ENCODE measurements at regions not wholly inside any gene's neighbourhood (a gene's known extent, or its start where the extent isn't known, plus 50 kb on each side); places are given as distances from the start of the nearest gene placed in this dataset.
"Not testable (repeated sequence)": the region's sequence is repeated elsewhere in the genome, so short reads cannot be mapped to it uniquely, and the experiment has no call there.

DNA sequence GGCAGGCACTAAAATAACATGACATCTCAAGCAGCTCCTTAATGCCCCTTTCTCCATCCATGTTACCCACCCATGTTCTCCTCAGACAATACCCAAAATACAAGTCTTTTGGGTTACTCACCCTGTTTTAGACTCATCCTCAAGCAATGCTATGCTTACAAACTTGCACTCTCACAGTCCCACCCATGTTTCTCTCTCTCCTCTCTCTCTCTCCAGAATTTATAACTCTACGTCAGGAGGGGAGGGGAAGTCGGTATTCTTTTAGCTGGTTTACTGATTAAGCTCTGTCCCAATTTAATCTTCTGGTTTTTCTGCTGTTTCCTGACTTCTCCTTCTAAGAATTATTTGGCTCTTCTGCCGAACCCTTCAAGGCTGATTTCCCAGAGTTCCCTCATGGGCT, 98.0 kb upstream of the NR5A2 start:
- DNase-seq (ENCODE audit: low spot score) = no peak

DNA sequence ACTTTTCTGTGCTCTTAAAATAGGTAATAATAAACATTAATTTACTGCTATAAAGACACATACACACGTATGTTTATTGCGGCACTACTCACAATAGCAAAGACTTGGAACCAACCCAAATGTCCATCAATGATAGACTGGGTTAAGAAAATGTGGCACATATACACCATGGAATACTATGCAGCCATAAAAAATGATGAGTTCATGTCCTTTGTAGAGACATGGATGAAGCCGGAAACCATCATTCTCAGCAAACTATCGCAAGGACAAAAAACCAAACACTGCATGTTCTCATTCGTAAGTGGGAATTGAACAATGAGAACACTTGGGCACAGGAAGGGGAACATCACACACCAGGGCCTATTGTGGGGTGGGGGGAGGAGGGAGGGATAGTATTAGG, 97.4 kb upstream of the NR5A2 start:
- not testable (repeated sequence) for DNase-seq (ENCODE audit: low spot score)

DNA sequence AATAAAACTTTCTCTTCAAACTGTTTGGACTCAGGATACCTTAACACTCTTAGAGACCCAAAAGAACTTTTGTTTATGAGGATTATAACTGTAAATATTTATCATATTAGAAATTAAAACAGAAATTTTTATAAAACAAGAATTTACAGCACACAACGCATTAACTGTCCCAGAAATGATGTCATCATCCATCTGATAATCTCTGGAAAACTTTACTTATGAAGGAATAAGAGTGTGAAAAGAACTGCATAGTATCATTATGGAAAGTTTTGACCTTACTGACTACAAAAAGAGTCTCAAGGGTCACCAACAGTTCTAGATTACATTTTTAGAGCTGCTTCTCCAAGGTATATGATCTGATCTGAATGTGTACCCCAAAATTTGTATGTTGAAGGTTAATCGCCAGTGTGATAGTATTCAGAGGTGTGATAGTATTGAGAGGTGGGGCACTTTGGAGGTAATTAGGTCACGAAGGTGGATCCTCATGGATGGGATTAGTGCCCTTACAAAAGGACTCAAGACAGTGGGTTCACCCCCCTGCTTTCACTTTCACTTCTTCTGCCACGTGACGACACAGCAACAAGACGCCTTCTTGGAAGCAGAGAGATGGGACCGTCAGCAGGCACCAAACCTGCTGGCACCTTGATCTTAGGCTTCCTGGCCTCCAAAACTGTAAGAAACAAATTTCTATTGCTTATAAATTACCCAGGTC, 95.7 kb upstream of the NR5A2 start:
- DNase-seq (ENCODE audit: low spot score) = no peak

DNA sequence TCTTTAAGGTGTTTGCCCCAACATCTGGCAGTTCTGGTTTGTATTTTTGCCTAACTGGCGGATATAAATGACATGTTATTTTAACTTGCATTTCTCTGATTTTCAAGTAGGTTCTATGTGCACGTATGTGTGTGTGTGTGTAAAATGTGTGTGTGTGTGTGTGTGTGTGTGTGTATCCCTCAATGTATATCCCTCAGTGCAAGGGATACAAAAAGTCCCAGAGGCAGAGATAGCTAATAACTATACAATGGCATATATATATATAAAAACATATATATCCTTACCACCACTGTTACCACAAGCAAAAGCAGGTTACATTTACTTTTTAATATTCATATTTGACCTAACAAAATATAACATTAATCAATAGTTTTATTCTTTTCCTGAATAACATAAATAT, 95.0 kb upstream of the NR5A2 start:
- no peak for DNase-seq (ENCODE audit: low spot score)

DNA sequence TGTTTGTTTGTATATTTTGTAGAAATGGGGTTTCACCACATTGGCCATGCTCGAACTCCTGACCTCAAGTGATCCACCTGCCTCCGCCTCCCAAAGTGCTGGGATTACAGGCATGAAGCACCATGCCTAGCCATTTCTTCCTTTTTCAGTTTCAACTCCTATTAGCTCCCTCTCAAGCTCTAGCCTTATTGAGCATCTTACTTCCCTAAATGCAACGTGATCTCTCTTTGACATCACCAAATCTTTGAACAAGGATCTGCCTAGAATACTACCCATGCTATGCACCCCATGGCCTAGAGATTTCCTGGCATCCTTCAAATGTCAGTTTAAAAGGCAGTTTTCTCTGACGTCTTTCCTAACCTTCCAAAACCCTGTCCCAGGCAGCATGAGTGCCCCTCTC, 91.1 kb upstream of the NR5A2 start:
- DNase-seq (ENCODE audit: low spot score) = no peak

DNA sequence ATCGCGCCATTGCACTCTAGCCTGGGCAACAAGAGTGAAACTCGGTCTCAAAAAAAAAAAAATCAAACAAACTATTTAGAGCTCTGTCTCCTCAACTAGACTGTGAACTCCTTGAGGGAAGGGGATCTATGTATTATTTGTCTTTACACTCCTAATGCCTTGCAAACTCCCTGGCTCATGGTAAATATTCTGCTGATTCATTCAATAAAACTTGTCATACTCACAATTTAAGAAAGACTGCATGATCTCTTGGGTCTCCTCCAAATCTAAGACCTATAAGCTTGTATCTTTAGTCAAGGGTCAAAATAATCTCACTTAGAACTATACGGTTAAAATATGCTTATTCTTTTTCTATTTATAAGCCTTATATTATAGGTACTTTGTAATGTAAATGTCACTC, 90.3 kb upstream of the NR5A2 start:
- DNase-seq (ENCODE audit: low spot score) = no peak

DNA sequence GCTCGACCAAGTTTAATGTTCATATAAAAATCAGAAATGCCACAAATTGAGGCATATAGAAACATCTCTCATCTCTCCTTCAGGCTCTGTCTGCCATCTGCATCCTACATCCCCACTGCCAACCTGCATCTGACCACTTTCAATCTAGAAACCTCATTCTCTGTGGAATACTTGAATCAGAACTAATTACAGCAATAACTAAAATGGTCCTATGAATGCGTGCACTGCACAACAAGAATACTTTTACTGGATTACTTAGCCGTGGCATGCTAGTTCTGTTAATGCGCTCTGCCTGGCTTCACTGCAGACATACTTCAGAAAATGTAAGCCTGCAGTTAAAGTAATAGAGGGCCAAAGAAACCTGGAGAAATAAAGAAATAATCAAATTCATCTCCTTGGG, 89.8 kb upstream of the NR5A2 start:
- no peak for DNase-seq (ENCODE audit: low spot score)

DNA sequence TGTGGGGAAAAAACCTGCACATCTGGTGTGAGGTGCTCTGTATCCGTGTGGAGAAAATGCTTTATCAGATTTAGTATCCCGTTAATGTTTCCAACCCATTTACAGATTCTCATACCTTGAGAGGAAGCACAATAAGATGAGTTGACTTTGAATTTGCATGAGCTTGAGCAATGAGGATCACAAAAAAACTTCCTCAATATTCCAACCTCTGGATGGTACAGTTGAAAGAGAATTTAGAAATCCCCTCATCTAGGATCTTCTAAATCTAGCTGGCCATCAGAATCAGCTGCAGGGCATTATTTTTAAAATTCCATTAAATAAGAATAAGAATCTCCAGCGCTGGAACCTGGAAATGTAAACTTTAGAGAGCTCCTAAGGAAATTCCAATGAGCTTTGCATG, 82.5 kb upstream of the NR5A2 start:
- DNase-seq (ENCODE audit: low spot score) = no peak

DNA sequence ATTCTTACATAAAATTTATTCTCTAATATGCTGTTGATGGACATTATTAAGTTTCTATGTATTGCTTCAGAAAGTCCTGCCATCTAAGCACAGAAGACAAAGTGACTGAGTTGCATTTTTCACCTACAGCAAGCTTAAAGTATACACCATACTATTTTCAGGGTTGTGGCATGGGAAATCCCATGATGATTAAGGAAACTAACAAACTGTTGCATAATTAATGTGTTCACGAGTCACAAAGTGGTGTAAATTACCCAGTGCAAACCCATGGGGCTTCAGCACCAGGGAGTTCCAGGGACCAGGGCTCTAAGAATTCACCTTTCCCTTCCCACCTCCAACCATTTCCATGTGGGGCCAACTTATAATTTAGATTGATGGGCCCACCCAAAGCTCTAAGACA, 81.9 kb upstream of the NR5A2 start:
- no peak for DNase-seq (ENCODE audit: low spot score)

DNA sequence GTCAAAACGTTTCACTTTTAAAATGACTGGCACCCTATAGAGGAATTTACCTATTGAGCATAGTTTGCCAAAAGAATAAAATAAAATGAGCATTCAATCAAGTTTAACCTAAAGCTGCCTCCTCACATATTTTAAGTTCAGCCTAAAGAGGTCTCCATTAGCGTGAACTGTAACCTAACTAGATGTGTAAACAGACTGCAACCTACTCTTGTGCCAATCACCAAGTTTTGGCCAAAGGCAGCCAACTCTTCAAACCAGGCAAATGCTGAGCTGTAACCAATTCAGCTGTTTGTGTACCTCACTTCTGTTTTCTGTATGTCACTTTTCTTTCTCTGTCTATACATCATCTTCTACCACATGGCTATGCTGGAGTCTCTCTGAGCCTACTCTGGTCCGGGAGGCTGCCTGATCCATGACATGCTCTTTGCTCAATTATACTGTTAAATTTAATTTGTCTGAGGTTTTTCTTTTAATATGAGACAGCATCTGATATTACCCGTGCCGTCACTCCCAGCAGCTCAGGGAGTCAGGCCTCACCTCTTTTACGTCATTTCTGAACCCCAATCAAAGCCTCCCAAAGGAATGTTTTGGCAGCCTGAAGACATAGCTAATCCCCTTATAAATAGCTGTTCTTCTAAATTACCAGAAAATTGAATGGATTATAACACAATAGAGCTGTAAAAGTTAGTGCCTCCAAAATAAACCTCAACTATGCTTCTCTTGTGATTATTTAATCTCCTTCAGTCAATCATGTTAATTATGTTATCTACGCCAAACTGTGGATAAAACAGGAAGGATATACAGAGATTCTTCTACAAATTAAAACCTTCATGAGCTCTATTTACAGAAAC, 81.0 kb upstream of the NR5A2 start:
- no peak for DNase-seq (ENCODE audit: low spot score)

DNA sequence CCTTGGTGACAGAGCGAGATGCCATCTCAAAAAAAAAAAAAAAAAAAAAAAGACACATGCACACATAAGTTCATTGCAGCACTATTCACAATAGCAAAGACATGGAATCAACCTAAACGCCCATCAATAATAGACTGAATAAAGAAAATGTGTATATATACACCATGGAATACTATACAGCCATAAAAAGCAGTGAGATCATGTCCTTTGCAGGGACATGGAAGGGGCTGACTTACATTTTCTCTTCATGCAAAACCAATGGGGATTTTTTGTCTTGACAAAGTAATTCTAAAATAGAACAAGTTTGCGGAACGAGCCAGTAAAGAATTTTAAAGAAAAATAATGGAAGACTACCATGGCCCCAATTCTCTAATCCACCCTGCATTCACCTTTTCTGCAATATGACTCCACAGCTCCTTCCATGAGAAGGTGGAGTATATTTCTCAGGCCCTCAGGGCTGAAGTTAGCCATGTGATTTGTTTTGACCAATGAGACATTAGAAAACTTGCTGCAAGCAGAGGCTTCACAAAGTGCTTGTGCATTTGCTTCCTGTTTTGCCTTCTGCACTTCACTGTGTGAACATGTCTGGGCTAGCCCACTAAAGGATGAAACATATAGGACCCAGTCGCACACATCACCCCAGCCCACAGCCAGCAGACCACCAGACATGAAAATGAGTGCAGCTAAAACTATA, 78.8 kb upstream of the NR5A2 start:
- no peak for DNase-seq (ENCODE audit: low spot score)

DNA sequence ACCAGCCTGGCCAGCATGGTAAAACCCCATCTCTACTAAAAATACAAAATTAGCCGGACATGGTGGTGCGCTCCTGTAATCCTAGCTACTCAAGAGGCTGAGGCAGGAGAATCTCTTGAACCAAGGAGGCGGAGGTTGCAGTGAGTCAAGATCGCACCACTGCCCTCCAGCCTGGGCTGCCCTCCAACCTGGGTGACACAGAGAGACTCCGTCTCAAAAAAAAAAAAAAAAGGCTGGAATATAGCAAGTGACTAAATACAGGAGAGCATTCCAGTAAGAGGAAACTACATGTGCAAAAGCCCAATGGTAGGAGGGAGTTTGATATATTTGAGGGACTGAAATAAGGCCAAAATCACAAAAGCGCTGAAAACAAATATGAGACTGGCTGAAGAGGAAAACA, 76.5 kb upstream of the NR5A2 start:
- DNase-seq (ENCODE audit: low spot score) = not testable (repeated sequence)

DNA sequence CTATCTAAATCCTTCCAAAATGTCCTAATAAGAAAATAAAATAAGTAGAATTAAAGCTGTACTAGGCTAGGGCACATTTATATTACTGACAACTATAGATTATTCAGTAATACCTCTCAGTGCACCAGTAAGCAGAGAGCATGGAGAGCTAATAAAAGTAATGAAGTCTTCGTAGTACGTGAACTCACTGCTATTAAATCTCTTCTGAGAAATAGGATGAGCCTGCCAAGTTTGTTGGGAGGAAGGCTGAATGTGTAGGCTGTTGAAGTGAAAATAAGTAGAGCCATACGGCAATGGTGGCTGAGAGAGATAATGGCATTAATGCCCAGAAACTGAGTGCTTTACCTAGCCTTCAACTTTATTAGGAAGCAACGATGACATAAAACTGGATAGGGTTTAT, 73.9 kb upstream of the NR5A2 start:
- DNase-seq (ENCODE audit: low spot score) = no peak

DNA sequence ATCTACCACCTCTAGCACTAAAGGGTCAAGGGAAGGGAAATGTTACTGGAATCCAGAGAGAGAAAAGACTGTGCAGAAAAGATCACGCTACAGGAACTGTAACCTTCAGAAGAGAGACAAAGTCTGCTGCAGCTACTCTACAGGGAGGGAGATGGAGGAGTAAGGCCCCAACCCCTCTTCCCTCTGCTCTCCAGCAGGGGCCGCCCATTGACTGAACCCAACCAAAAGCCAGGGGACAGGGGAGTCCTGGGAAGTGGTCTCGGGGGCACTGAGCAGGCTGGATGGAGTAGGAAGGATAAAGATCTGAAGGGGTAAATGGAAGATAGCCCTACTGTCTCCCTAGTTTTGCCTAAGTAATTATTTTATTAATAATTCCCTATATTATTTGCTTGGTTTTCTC, 72.8 kb upstream of the NR5A2 start:
- no peak for DNase-seq (ENCODE audit: low spot score)

DNA sequence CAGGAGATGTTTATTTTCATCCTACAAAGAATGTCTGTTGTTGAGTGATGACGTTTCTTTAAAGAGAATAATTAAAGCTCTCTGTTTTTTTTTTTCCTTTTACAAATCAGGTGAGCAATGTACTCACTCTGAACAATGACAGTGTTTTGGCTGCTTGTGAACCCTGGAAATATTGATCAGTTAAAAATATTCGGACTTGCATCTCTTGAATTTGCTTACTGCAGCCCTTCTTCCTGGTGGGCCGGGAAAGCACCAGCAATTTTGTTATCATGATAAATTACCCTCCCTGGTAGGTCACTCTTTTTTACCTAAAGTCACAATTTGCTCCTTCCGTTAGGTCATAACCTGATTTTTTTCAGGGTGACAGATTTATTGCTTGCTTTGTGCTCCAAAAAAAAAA, 72.3 kb upstream of the NR5A2 start:
- no peak for DNase-seq (ENCODE audit: low spot score)

DNA sequence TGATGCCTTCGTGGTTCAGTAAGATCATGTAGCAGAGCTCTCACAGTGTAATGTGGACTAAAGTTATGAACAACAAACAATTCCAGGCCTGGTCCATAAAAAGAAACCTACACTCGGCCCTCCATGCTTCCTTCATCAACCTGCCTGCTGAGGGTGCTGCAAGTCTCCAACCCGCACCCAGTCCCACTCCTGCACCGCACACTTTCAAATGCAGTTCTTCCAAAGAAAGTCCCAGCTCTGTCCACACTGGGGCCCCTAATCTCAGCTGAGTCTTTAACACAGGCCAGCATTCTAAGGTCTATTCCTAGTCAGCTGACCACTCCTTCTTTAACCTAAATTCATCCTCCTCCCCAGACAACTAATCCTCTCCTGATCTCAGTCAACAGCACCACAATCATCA, 71.5 kb upstream of the NR5A2 start:
- no peak for DNase-seq (ENCODE audit: low spot score)

DNA sequence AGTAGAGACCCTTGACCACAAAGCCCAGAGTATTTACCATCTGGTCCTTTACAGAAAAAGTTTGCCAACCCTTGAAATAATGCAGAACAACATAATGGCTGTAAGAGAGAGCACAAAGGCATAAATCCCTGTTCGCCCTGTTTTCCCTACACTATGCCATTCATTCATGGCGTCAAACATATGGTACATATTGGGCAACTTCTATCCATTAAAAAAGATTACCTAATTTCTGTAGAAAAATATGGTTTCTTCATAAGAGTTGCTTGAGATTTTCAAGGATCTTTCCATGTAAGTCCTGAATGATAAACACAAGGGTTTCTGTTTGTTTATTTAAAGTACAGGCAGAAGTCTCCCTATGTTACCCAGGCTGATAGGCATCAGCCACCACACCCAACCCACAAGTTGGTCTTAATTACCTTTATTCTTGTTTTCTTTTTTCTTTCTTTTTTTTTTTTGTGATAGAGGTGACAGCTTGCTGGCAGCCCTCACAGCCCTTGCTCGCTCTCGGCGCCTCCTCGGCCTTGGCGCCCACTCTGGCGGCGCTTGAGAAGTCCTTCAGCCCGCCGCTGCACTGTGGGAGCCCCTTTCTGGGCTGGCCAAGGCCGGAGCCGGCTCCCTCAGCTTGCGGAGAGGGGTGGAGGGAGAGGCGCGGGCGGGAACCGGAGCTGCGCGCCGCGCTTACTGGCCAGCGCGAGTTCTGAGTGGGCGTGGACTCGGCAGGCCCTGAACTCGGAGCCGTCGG, 68.3 kb upstream of the NR5A2 start:
- no peak for DNase-seq (ENCODE audit: low spot score)

DNA sequence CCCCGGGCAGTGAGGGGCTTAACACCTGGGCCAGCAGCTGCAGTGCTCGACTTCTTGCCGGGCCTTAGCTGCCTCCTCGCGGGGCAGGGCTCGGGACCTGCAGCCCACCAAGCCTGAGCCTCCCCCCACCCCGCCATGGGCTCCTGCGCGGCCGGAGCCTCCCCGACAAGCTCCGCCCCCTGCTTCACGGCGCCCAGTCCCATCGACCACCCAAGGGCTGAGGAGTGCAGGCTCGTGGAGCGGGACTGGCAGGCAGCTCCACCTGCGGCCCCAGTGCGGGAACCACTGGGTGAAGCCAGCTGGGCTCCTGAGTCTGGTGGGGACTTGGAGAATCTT, 67.8 kb upstream of the NR5A2 start:
- no peak for DNase-seq (ENCODE audit: low spot score)

DNA sequence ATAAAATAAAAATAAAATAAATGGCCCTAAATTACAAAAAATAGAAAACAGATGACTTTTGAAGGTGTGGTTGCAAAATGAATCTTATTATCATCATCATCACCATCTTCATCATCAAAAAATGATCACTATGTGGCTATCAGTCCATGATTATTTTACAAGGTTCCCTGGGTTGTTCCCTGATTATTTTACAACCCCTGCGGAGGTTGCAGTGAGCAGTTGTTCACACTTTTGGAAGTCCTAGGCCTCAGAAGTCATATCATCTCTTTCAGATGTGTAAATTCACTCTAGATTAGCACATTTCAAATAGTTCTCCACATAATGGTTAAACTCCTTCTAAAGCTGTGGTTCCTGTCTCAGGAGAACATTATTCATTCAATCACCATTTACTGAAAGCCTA, 57.4 kb upstream of the NR5A2 start:
- DNase-seq (ENCODE audit: low spot score) = no peak

DNA sequence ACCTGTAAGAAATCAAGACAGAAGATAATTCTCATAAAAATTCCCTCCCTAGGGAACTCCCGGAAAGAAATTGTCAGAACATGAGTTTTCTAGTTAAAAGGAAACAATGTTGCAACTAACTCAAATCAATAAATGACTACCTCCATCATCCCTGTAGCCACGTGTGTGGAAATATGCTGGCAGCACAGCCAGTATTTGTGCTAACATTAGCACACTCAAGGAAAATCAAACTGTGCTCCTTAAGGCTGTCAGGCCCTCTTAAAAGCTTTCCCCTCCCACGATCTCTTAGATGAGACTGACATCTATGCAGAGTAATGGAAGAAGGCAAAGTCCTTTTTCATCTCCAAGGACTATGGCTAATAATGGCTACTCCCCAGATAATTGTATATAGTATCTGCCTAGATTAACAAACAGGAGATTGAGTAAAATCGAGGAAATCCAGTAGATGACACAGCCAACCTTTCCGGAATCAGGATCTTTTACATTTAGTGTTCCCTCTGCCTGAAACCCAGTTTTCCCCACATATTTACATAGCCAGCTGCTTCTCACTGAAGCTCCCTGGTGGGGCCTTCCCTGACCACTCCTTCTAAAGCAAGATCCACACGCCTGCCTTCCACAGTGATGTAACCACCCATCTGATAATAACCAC, 50.9 kb upstream of the NR5A2 start:
- DNase-seq (ENCODE audit: low spot score) = no peak
